Astrocyte (in vitro differentiated cells and primary cell): ENCODE measurements at regions not wholly inside any gene's neighbourhood (a gene's known extent, or its start where the extent isn't known, plus 50 kb on each side); places are given as distances from the start of the nearest gene placed in this dataset.
"Not testable (repeated sequence)": the region's sequence is repeated elsewhere in the genome, so short reads cannot be mapped to it uniquely, and the experiment has no call there.

Experiments used
- DNase-seq: peaks from one replicate; pipeline ENCODE4 v3.0.0-alpha.2; 2010; ENCODE audit warnings: low read depth
- FAIRE-seq: peaks from 2 replicates; lab custom pipeline; 2011; peaks lifted over from hg19 to GRCh38; lab: Jason Lieb, UNC
- H2AFZ ChIP-seq: 2 replicates; pipeline ENCODE4 v1.6.0; 2012; ENCODE audit warnings: low read depth, low read length, inconsistent platforms
- H3K27ac ChIP-seq: 2 replicates; pipeline ENCODE4 v1.5.1; 2011; ENCODE audit warnings: low read depth, low read length, inconsistent platforms
- H3K27me3 ChIP-seq: 2 replicates; pipeline ENCODE4 v1.6.0; 2011; ENCODE audit warnings: low read length, inconsistent platforms; ENCODE audit not compliant: insufficient read depth
- H3K36me3 ChIP-seq: 2 replicates; pipeline ENCODE4 v1.5.1; 2011; ENCODE audit warnings: low read length, inconsistent platforms; ENCODE audit not compliant: insufficient read depth
- H3K4me1 ChIP-seq: 2 replicates; pipeline ENCODE4 v1.5.1; 2011; ENCODE audit warnings: low read length, inconsistent platforms; ENCODE audit not compliant: insufficient read depth
- H3K4me2 ChIP-seq: 2 replicates; pipeline ENCODE4 v1.6.0; 2012; ENCODE audit warnings: low read length, inconsistent platforms
- H3K4me3 ChIP-seq: 2 replicates; pipeline ENCODE4 v1.5.1; 2011; ENCODE audit warnings: low read depth, mild to moderate bottlenecking, low read length, inconsistent platforms; ENCODE audit not compliant: insufficient read depth
- H3K79me2 ChIP-seq: 2 replicates; pipeline ENCODE4 v1.6.0; 2012; ENCODE audit warnings: mild to moderate bottlenecking, low read length, inconsistent platforms; ENCODE audit not compliant: insufficient read depth
- H3K9ac ChIP-seq: 2 replicates; pipeline ENCODE4 v1.6.0; 2012; ENCODE audit warnings: mild to moderate bottlenecking, low read length, inconsistent platforms
- H3K9me3 ChIP-seq: 2 replicates; pipeline ENCODE4 v1.5.1; 2012; ENCODE audit warnings: low read depth, mild to moderate bottlenecking, low read length, inconsistent platforms; ENCODE audit not compliant: insufficient read depth
- H4K20me1 ChIP-seq: 2 replicates; pipeline ENCODE4 v1.6.0; 2012; ENCODE audit warnings: low read length, inconsistent platforms; ENCODE audit not compliant: insufficient read depth
- H3K27ac Mint-ChIP-seq: one replicate; pipeline ENCODE4 v1.8.0; 2021; ENCODE audit warnings: mild to moderate bottlenecking, mixed read lengths; ENCODE audit not compliant: unreplicated experiment
- H3K27me3 Mint-ChIP-seq: one replicate; pipeline ENCODE4 v1.8.0; 2021; ENCODE audit warnings: low read depth, mixed read lengths; ENCODE audit not compliant: unreplicated experiment
- H3K36me3 Mint-ChIP-seq: one replicate; pipeline ENCODE4 v1.8.0; 2021; ENCODE audit warnings: low read depth, mixed read lengths; ENCODE audit not compliant: unreplicated experiment
- H3K4me1 Mint-ChIP-seq: one replicate; pipeline ENCODE4 v1.8.0; 2021; ENCODE audit warnings: low read depth, mixed read lengths; ENCODE audit not compliant: unreplicated experiment
- H3K4me3 Mint-ChIP-seq: one replicate; pipeline ENCODE4 v1.8.0; 2021; ENCODE audit warnings: mild to moderate bottlenecking, moderate library complexity, mixed read lengths; ENCODE audit not compliant: unreplicated experiment
- H3K9me3 Mint-ChIP-seq: one replicate; pipeline ENCODE4 v1.8.0; 2021; ENCODE audit warnings: mild to moderate bottlenecking, mixed read lengths; ENCODE audit not compliant: unreplicated experiment
- CTCF ChIP-seq: IDR thresholded peaks from 2 replicates; pipeline ENCODE4 v1.5.1; 2011; ENCODE audit warnings: low read depth, mild to moderate bottlenecking, inconsistent platforms, low read length, moderate library complexity; ENCODE audit not compliant: insufficient read depth
- EZH2 ChIP-seq: IDR thresholded peaks from 2 replicates; pipeline ENCODE4 v1.6.1; 2012; ENCODE audit warnings: mild to moderate bottlenecking, low read length, inconsistent platforms; ENCODE audit not compliant: insufficient read depth

GRCh38 chr9:119877306-119877705, 508.1 kb upstream of the BRINP1 start:
- Histone ChIP-seq H3K4me2 (no peak overlapping the region), H3K27me3 (no peaks in the 10 kb centered on the region), H3K27ac (no peak overlapping the region), H3K79me2 (no peaks in the 10 kb centered on the region), H3K4me1 (no peaks in the 10 kb centered on the region), H4K20me1 (no peaks in the 10 kb centered on the region), H2AFZ (no peak overlapping the region), H3K4me3 (no peak overlapping the region), H3K9me3 (no peaks in the 10 kb centered on the region), H3K36me3 (no peaks in the 10 kb centered on the region), H3K9ac (no peak overlapping the region)
- DNase-seq: no peak
- no peaks in the 10 kb centered on the region for H3K27me3 Mint-ChIP-seq
- H3K4me1 Mint-ChIP-seq: no peaks in the 10 kb centered on the region
- TF ChIP-seq EZH2 (no peak), CTCF (no peak)
- H3K4me3 Mint-ChIP-seq: no peak overlapping the region
- FAIRE-seq: no peak
- no peaks in the 10 kb centered on the region for H3K36me3 Mint-ChIP-seq
- peaks cover 3% of the 10 kb centered on the region for H3K9me3 Mint-ChIP-seq
- H3K27ac Mint-ChIP-seq: no peak overlapping the region

- Histone ChIP-seq H3K4me3 (no peak overlapping the region), H3K9ac (no peak overlapping the region), H3K4me1 (no peaks in the 10 kb centered on the region), H3K36me3 (no peaks in the 10 kb centered on the region), H3K79me2 (no peaks in the 10 kb centered on the region), H3K9me3 (no peaks in the 10 kb centered on the region), H3K4me2 (no peak overlapping the region), H3K27me3 (no peaks in the 10 kb centered on the region), H2AFZ (no peak overlapping the region), H3K27ac (no peak overlapping the region), H4K20me1 (no peaks in the 10 kb centered on the region)
- H3K4me1 Mint-ChIP-seq: no peaks in the 10 kb centered on the region
- no peak for FAIRE-seq
- TF ChIP-seq EZH2 (no peak), CTCF (no peak)
- H3K27me3 Mint-ChIP-seq: no peaks in the 10 kb centered on the region
- no peak for DNase-seq
- peaks cover 2% of the 10 kb centered on the region for H3K9me3 Mint-ChIP-seq
- H3K36me3 Mint-ChIP-seq: no peaks in the 10 kb centered on the region
- no peak overlapping the region for H3K4me3 Mint-ChIP-seq
- H3K27ac Mint-ChIP-seq: no peak overlapping the region
Observed at GRCh38 chr9:119873877-119874276, 504.6 kb upstream of the BRINP1 start.

GRCh38 chr9:119870251-119870650, 501.0 kb upstream of the BRINP1 start:
- not testable (repeated sequence) for FAIRE-seq, H3K27me3 ChIP-seq

More at GRCh38 chr9:119870251-119870650, 501.0 kb upstream of the BRINP1 start:
- not testable (repeated sequence) for H3K4me2 ChIP-seq, H3K9me3 ChIP-seq, H3K9me3 Mint-ChIP-seq, H3K79me2 ChIP-seq, H3K27ac ChIP-seq, H3K4me1 Mint-ChIP-seq, H3K4me3 ChIP-seq, H3K4me1 ChIP-seq, H3K27me3 Mint-ChIP-seq, H3K27ac Mint-ChIP-seq, H2AFZ ChIP-seq, DNase-seq, H3K9ac ChIP-seq, H4K20me1 ChIP-seq, H3K36me3 ChIP-seq, H3K4me3 Mint-ChIP-seq, H3K36me3 Mint-ChIP-seq
